CD8-positive, alpha-beta memory T cell (primary cell): ENCODE measurements at regions not wholly inside any gene's neighbourhood (a gene's known extent, or its start where the extent isn't known, plus 50 kb on each side); places are given as distances from the start of the nearest gene placed in this dataset.
A peak's percentile ranks its signal among the peaks of the same experiment; 100 is the strongest.

Experiments used
- CTCF ChIA-PET: fragments of 350-600 bp; sonication (Branson Sonifier 250); formaldehyde crosslinking; loops from one replicate; lab custom pipeline; 2021; ENCODE audit warnings: antibody characterized with exemption; lab: Charles Lee
- POLR2A ChIA-PET: fragments of 350-600 bp; sonication (Branson Sonifier 250); formaldehyde crosslinking; loops from one replicate; lab custom pipeline; 2021; ENCODE audit warnings: antibody characterized with exemption; lab: Charles Lee
- DNase-seq, 5 donors: peaks; one replicate each; pipeline versions ENCODE4 v3.0.0 to v3.0.0-alpha.2; 2020 to 2022; ENCODE audit warnings: mixed read lengths in 1 of 5
- H3K27ac ChIP-seq: one replicate; pipeline ENCODE4 v1.7.0; 2013; ENCODE audit warnings: low read depth, mild to moderate bottlenecking, low read length, moderate library complexity
- H3K27me3 ChIP-seq: 2 replicates; pipeline ENCODE4 v1.7.0; 2013; ENCODE audit warnings: low read length, mild to moderate bottlenecking; ENCODE audit not compliant: insufficient read depth, poor library complexity, severe bottlenecking
- H3K36me3 ChIP-seq: 2 replicates; pipeline ENCODE4 v1.7.0; 2013; ENCODE audit warnings: mild to moderate bottlenecking, low read length, moderate library complexity; ENCODE audit not compliant: insufficient read depth
- H3K4me1 ChIP-seq: 2 replicates; pipeline ENCODE4 v1.7.0; 2013; ENCODE audit warnings: mild to moderate bottlenecking, low read length, moderate library complexity; ENCODE audit not compliant: insufficient read depth
- H3K4me3 ChIP-seq: 2 replicates; pipeline ENCODE4 v1.7.0; 2013; ENCODE audit warnings: mild to moderate bottlenecking, low read length
- H3K9me3 ChIP-seq: 2 replicates; pipeline ENCODE4 v1.7.0; 2013; ENCODE audit warnings: mild to moderate bottlenecking, low read length
- H3K27ac Mint-ChIP-seq, 8 donors: one replicate each; pipeline ENCODE4 v1.8.0; 2020 to 2021; ENCODE audit warnings: mixed read lengths in 8 of 8, mild to moderate bottlenecking in 6 of 8, inconsistent platforms in 3 of 8, moderate library complexity in 3 of 8
- H3K27me3 Mint-ChIP-seq, 2 donors: one replicate each; pipeline ENCODE4 v1.8.0; 2020 to 2021; ENCODE audit warnings: mixed read lengths in 2 of 2, mild to moderate bottlenecking in 1 of 2, moderate library complexity in 1 of 2
- H3K36me3 Mint-ChIP-seq, 3 donors: one replicate each; pipeline ENCODE4 v1.8.0; 2020 to 2021; ENCODE audit warnings: mixed read lengths in 3 of 3, inconsistent platforms in 1 of 3, mild to moderate bottlenecking in 1 of 3
- H3K4me1 Mint-ChIP-seq, 3 donors: one replicate each; pipeline ENCODE4 v1.8.0; 2020 to 2021; ENCODE audit warnings: mixed read lengths in 3 of 3, inconsistent platforms in 1 of 3, mild to moderate bottlenecking in 1 of 3
- H3K4me3 Mint-ChIP-seq, 7 donors: one replicate each; pipeline ENCODE4 v1.8.0; 2020 to 2021; ENCODE audit warnings: mixed read lengths in 7 of 7, mild to moderate bottlenecking in 6 of 7, moderate library complexity in 4 of 7, inconsistent platforms in 2 of 7
- H3K9me3 Mint-ChIP-seq, 5 donors: one replicate each; pipeline ENCODE4 v1.8.0; 2020 to 2022; ENCODE audit warnings: mixed read lengths in 5 of 5, mild to moderate bottlenecking in 3 of 5, moderate library complexity in 2 of 5, inconsistent platforms in 1 of 5

- DNase-seq, result no peak
- Histone ChIP-seq H3K4me3 (no peak overlapping the region), H3K36me3 (no peaks in the 10 kb centered on the region), H3K9me3 (no peaks in the 10 kb centered on the region), H3K27me3 (no peaks in the 10 kb centered on the region), H3K27ac (no peak overlapping the region), H3K4me1 (no peaks in the 10 kb centered on the region)
- H3K27me3 Mint-ChIP-seq, result peaks cover 20 to 22% of the 10 kb centered on the region in 2 donors
- no peaks in the 10 kb centered on the region for H3K36me3 Mint-ChIP-seq
- H3K4me1 Mint-ChIP-seq, result peaks cover 0 to 25% (median 12%) of the 10 kb centered on the region in 3 donors
- peak overlapping the region in 3 of 7 donors; percentile 36 to 75 (median 41) for H3K4me3 Mint-ChIP-seq
- H3K27ac Mint-ChIP-seq, result peak overlapping the region in 4 of 8 donors; percentile 12 to 59 (median 34)
- ChIA-PET POLR2A (no interaction called here), CTCF (no interaction called here)
- H3K9me3 Mint-ChIP-seq, result peaks cover 0 to 7% (median 1%) of the 10 kb centered on the region in 5 donors
Measured at GRCh38 chr1:30196872-30197638, 526.3 kb downstream of the MATN1 start.

- H3K4me1 Mint-ChIP-seq, result peaks cover 0 to 26% (median 12%) of the 10 kb centered on the region in 3 donors
- no peak overlapping the region for H3K4me3 ChIP-seq
- no peaks in the 10 kb centered on the region for H3K9me3 ChIP-seq
- no peaks in the 10 kb centered on the region for H3K4me1 ChIP-seq
- peaks cover 20 to 22% of the 10 kb centered on the region in 2 donors for H3K27me3 Mint-ChIP-seq
- H3K4me3 Mint-ChIP-seq, result peak overlapping the region in 1 of 7 donors; percentile 41
- H3K9me3 Mint-ChIP-seq, result peaks cover 0 to 7% (median 1%) of the 10 kb centered on the region in 5 donors
- DNase-seq, result no peak
- H3K27me3 ChIP-seq, result no peaks in the 10 kb centered on the region
- no peaks in the 10 kb centered on the region for H3K36me3 Mint-ChIP-seq
- peak overlapping the region in 4 of 8 donors; percentile 24 to 65 (median 38) for H3K27ac Mint-ChIP-seq
- CTCF ChIA-PET, result no interaction called here
- POLR2A ChIA-PET, result no interaction called here
- H3K36me3 ChIP-seq, result no peaks in the 10 kb centered on the region
- H3K27ac ChIP-seq, result no peak overlapping the region
Measured at GRCh38 chr1:30196457-30196856, 526.9 kb downstream of the MATN1 start.

GRCh38 chr1:30195424-30196134 lies 527.8 kb downstream of the MATN1 start:
- CTCF ChIA-PET, result no interaction called here

GRCh38 chr1:30194741-30195423 lies 528.5 kb downstream of the MATN1 start:
- CTCF ChIA-PET, result no interaction called here
- Mint-ChIP-seq H3K9me3 (peaks cover 0 to 1% (median 0%) of the 10 kb centered on the region in 5 donors), H3K4me3 (no peak overlapping the region), H3K36me3 (no peaks in the 10 kb centered on the region), H3K4me1 (peaks cover 4 to 39% (median 26%) of the 10 kb centered on the region in 3 donors), H3K27me3 (peaks cover 20 to 22% of the 10 kb centered on the region in 2 donors), H3K27ac (peak overlapping the region in 4 of 8 donors; percentile 11 to 91 (median 28))
- no peak for DNase-seq
- Histone ChIP-seq H3K4me3 (no peak overlapping the region), H3K9me3 (no peaks in the 10 kb centered on the region), H3K27me3 (no peaks in the 10 kb centered on the region), H3K36me3 (no peaks in the 10 kb centered on the region), H3K27ac (no peak overlapping the region), H3K4me1 (peaks cover 11% of the 10 kb centered on the region)
- POLR2A ChIA-PET, result no interaction called here

More at GRCh38 chr1:30195424-30196134, 527.8 kb downstream of the MATN1 start:
- H3K27me3 ChIP-seq, result no peaks in the 10 kb centered on the region
- POLR2A ChIA-PET, result no interaction called here
- H3K9me3 Mint-ChIP-seq, result peaks cover 0 to 2% (median under 1%) of the 10 kb centered on the region in 5 donors
- H3K9me3 ChIP-seq, result no peaks in the 10 kb centered on the region
- H3K27me3 Mint-ChIP-seq, result peaks cover 20 to 22% of the 10 kb centered on the region in 2 donors
- no peak overlapping the region for H3K27ac ChIP-seq
- no peak for DNase-seq
- peaks cover 5% of the 10 kb centered on the region for H3K4me1 ChIP-seq
- H3K36me3 ChIP-seq, result no peaks in the 10 kb centered on the region
- H3K4me1 Mint-ChIP-seq, result peaks cover 4 to 35% (median 21%) of the 10 kb centered on the region in 3 donors
- H3K36me3 Mint-ChIP-seq, result no peaks in the 10 kb centered on the region
- no peak overlapping the region for H3K4me3 Mint-ChIP-seq
- peak overlapping the region in 2 of 8 donors; percentile 11 to 12 for H3K27ac Mint-ChIP-seq
- H3K4me3 ChIP-seq, result no peak overlapping the region

- Histone ChIP-seq H3K27ac (no peak overlapping the region), H3K9me3 (no peaks in the 10 kb centered on the region), H3K27me3 (no peaks in the 10 kb centered on the region), H3K36me3 (no peaks in the 10 kb centered on the region), H3K4me1 (peaks cover 11% of the 10 kb centered on the region), H3K4me3 (no peak overlapping the region)
- peaks cover 4 to 44% (median 33%) of the 10 kb centered on the region in 3 donors for H3K4me1 Mint-ChIP-seq
- H3K9me3 Mint-ChIP-seq, result peaks cover 0 to 1% (median 0%) of the 10 kb centered on the region in 5 donors
- POLR2A ChIA-PET, result no interaction called here
- CTCF ChIA-PET, result no interaction called here
- no peak overlapping the region for H3K4me3 Mint-ChIP-seq
- no peak for DNase-seq
- H3K27ac Mint-ChIP-seq, result peak overlapping the region in 5 of 8 donors; percentile 14 to 91 (median 38)
- no peaks in the 10 kb centered on the region for H3K36me3 Mint-ChIP-seq
- peaks cover 20 to 27% of the 10 kb centered on the region in 2 donors for H3K27me3 Mint-ChIP-seq
Measured at GRCh38 chr1:30194046-30194619, 529.3 kb downstream of the MATN1 start.

- Histone ChIP-seq H3K27me3 (no peaks in the 10 kb centered on the region), H3K36me3 (no peaks in the 10 kb centered on the region), H3K4me3 (no peak overlapping the region), H3K27ac (no peak overlapping the region), H3K4me1 (peaks cover 14% of the 10 kb centered on the region), H3K9me3 (no peaks in the 10 kb centered on the region)
- Mint-ChIP-seq H3K27ac (peak overlapping the region in 6 of 8 donors; percentile 52 to 91 (median 68)), H3K27me3 (peaks cover 22 to 35% of the 10 kb centered on the region in 2 donors), H3K36me3 (no peaks in the 10 kb centered on the region), H3K9me3 (peaks cover 0 to 1% (median 0%) of the 10 kb centered on the region in 5 donors), H3K4me1 (peaks cover 4 to 48% (median 38%) of the 10 kb centered on the region in 3 donors), H3K4me3 (no peak overlapping the region)
- ChIA-PET CTCF (no interaction called here), POLR2A (no interaction called here)
- DNase-seq, result no peak
Measured at GRCh38 chr1:30192969-30193630, 530.3 kb downstream of the MATN1 start.

GRCh38 chr1:30191154-30191702 lies 532.2 kb downstream of the MATN1 start:
- DNase-seq, result peak in 3 of 5 donors; percentile 22 to 69 (median 47)
- ChIA-PET CTCF (no interaction called here), POLR2A (no interaction called here)
- H3K27ac Mint-ChIP-seq, result peak overlapping the region in 7 of 8 donors; percentile 57 to 95 (median 85)
- H3K9me3 ChIP-seq, result no peaks in the 10 kb centered on the region
- H3K36me3 ChIP-seq, result no peaks in the 10 kb centered on the region
- H3K4me1 ChIP-seq, result peaks cover 14% of the 10 kb centered on the region
- H3K36me3 Mint-ChIP-seq, result no peaks in the 10 kb centered on the region
- no peak overlapping the region for H3K4me3 ChIP-seq
- peaks cover 4 to 37% (median 36%) of the 10 kb centered on the region in 3 donors for H3K4me1 Mint-ChIP-seq
- H3K27me3 Mint-ChIP-seq, result peaks cover 12 to 29% of the 10 kb centered on the region in 2 donors
- H3K9me3 Mint-ChIP-seq, result peaks cover 0 to 1% (median 0%) of the 10 kb centered on the region in 5 donors
- H3K4me3 Mint-ChIP-seq, result peak overlapping the region in 5 of 7 donors; percentile 30 to 71 (median 38)
- no peaks in the 10 kb centered on the region for H3K27me3 ChIP-seq
- peak overlapping the region; percentile 71 for H3K27ac ChIP-seq
